ENCODE measurements at regions not wholly inside any gene's neighbourhood (a gene's known extent, or its start where the extent isn't known, plus 50 kb on each side); places are given as distances from the start of the nearest gene placed in this dataset.

GRCh38 chr6:169936355-169936975, 185.0 kb downstream of the ERMARD start:
- Histone ChIP-seq H3K4me1 (peaks cover 0 to 17% (median 4%) of the 10 kb centered on the region in 12 donors), H3K36me3 (no peaks in the 10 kb centered on the region), H3K27ac (no peak overlapping the region), H3K4me3 (no peak overlapping the region), H3K9me3 (no peaks in the 10 kb centered on the region), H3K27me3 (peaks cover 0 to 40% (median 6%) of the 10 kb centered on the region in 9 donors)
- DNase-seq (no peak), ATAC-seq (no peak)
- WGBS, 4 donors = 78 to 85% (median 82%) methylated on average over 31 to 34 of the region's 34 CpGs
- TF ChIP-seq, protein P1, sequence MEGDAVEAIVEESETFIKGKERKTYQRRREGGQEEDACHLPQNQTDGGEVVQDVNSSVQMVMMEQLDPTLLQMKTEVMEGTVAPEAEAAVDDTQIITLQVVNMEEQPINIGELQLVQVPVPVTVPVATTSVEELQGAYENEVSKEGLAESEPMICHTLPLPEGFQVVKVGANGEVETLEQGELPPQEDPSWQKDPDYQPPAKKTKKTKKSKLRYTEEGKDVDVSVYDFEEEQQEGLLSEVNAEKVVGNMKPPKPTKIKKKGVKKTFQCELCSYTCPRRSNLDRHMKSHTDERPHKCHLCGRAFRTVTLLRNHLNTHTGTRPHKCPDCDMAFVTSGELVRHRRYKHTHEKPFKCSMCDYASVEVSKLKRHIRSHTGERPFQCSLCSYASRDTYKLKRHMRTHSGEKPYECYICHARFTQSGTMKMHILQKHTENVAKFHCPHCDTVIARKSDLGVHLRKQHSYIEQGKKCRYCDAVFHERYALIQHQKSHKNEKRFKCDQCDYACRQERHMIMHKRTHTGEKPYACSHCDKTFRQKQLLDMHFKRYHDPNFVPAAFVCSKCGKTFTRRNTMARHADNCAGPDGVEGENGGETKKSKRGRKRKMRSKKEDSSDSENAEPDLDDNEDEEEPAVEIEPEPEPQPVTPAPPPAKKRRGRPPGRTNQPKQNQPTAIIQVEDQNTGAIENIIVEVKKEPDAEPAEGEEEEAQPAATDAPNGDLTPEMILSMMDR (IDR thresholded peaks at IDR 0.05) = no peak
- TF ChIP-seq POLR2A (IDR thresholded peaks at IDR 0.05) = no peak
- intact Hi-C loops (cut with DNase I) = loop anchor here in 1 of 10 donors (10.0 kb wide), 1 partner anchor 102 kb away; no protein-coding TSS in a partner anchor

- no peak for DNase-seq
- Histone ChIP-seq H3K36me3 (no peaks in the 10 kb centered on the region), H3K27ac (no peak overlapping the region), H3K4me1 (peaks cover 0 to 17% (median 4%) of the 10 kb centered on the region in 12 donors), H3K9me3 (no peaks in the 10 kb centered on the region), H3K4me3 (no peak overlapping the region), H3K27me3 (peaks cover 0 to 44% (median 6%) of the 10 kb centered on the region in 9 donors)
- TF ChIP-seq, protein P1 (IDR thresholded peaks at IDR 0.05) = no peak
- TF ChIP-seq POLR2A (IDR thresholded peaks at IDR 0.05) = no peak
- WGBS, 4 donors = 78 to 94% (median 91%) methylated on average over 6 to 8 of the region's 8 CpGs
- intact Hi-C loops (cut with DNase I) = loop anchor here in 1 of 10 donors (10.0 kb wide), 1 partner anchor 101 kb away; no protein-coding TSS in a partner anchor
- no peak for ATAC-seq
Measured at GRCh38 chr6:169935861-169936260, 184.4 kb downstream of the ERMARD start.

DNA sequence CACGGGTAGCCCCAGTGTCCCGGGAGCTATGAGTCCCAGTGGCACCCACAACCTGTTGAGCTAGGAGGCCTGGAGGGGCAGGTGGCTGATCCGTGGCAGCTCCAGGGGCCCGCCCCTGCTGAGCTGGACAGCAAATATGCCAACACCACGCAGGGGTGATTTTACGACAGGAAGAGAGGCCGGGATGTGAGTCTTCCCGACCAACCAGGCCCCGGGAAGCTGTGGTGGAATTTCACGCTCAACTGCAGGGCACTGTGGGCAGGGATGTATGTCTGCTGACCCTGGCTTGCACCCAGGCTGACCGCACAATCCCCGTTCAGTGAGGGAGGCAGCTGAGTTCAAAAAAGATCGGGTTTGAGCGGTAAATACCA, 183.9 kb downstream of the ERMARD start:
- TF ChIP-seq POLR2A (IDR thresholded peaks at IDR 0.05) = no peak
- TF ChIP-seq, protein P1 (IDR thresholded peaks at IDR 0.05) = no peak
- H3K9me3 ChIP-seq = no peaks in the 10 kb centered on the region
- H3K4me1 ChIP-seq = peaks cover 0 to 17% (median 4%) of the 10 kb centered on the region in 12 donors
- DNase-seq = no peak
- no peaks in the 10 kb centered on the region for H3K36me3 ChIP-seq
- no peak for ATAC-seq
- WGBS, 4 donors = 84 to 91% (median 87%) methylated on average over 12 to 14 of the region's 14 CpGs
- peaks cover 0 to 42% (median 6%) of the 10 kb centered on the region in 9 donors for H3K27me3 ChIP-seq
- intact Hi-C loops (cut with DNase I) = loop anchor here in 1 of 10 donors (10.0 kb wide), 1 partner anchor 101 kb away; no protein-coding TSS in a partner anchor
- H3K4me3 ChIP-seq = no peak overlapping the region
- H3K27ac ChIP-seq = no peak overlapping the region

- Histone ChIP-seq H3K4me1 (peaks cover 0 to 17% (median 4%) of the 10 kb centered on the region in 12 donors), H3K36me3 (no peaks in the 10 kb centered on the region), H3K9me3 (no peaks in the 10 kb centered on the region), H3K27ac (no peak overlapping the region), H3K27me3 (peaks cover 0 to 37% (median 6%) of the 10 kb centered on the region in 9 donors), H3K4me3 (no peak overlapping the region)
- ATAC-seq = peak in 2 of 4 donors; percentile 12 to 39
- DNase-seq = no peak
- no peak for TF ChIP-seq POLR2A (IDR thresholded peaks at IDR 0.05)
- TF ChIP-seq, protein P1 (IDR thresholded peaks at IDR 0.05) = no peak
- 84 to 88% (median 84%) methylated on average over 22 of the region's 22 CpGs for WGBS, 4 donors
- intact Hi-C loops (cut with DNase I) = loop anchor here in 2 of 10 donors (5.0 to 10.0 kb wide), 2 partner anchors 98 to 100 kb away; no protein-coding TSS in a partner anchor
Measured at GRCh38 chr6:169934699-169935347, 183.4 kb downstream of the ERMARD start.
